T-helper 1 cell treated with Interleukin-12 subunit alpha and Interleukin-12 subunit beta and Interleukin-4 antibody, amounts not matched to agents 30 ng/mL and 1 ng/mL, for 36 hours (primary cell): ENCODE measurements at regions not wholly inside any gene's neighbourhood (a gene's known extent, or its start where the extent isn't known, plus 50 kb on each side); places are given as distances from the start of the nearest gene placed in this dataset.
"Not testable (repeated sequence)": the region's sequence is repeated elsewhere in the genome, so short reads cannot be mapped to it uniquely, and the experiment has no call there.

Experiments
- intact Hi-C: fragments of 100-400 bp; cut with micrococcal nuclease; formaldehyde crosslinking; loops from one replicate; pipeline ENCODE4 v1.15.1; 2024

GRCh38 chr2:145408980-145409379, 889.1 kb upstream of the ZEB2 start:
- intact Hi-C loops, result no loop called here

GRCh38 chr2:145404690-145405089, 884.8 kb upstream of the ZEB2 start:
- intact Hi-C loops, result no loop called here

GRCh38 chr2:145402706-145403277, 882.9 kb upstream of the ZEB2 start:
- intact Hi-C loops, result no loop called here

GRCh38 chr2:145399131-145399530, 879.2 kb upstream of the ZEB2 start:
- intact Hi-C loops, result no loop called here

GRCh38 chr2:145394181-145394580, 874.3 kb upstream of the ZEB2 start:
- intact Hi-C loops, result no loop called here

GRCh38 chr2:145386973-145387372, 867.1 kb upstream of the ZEB2 start:
- intact Hi-C loops, result no loop called here

- intact Hi-C loops, result no loop called here
These were observed 864.0 kb upstream of the ZEB2 start for GRCh38 chr2:145383961-145384360.

- intact Hi-C loops, result no loop called here
These were observed 860.6 kb upstream of the ZEB2 start for GRCh38 chr2:145380436-145381017.

- intact Hi-C loops, result no loop called here
These were observed 860.0 kb upstream of the ZEB2 start for GRCh38 chr2:145379934-145380333.

GRCh38 chr2:145374165-145374564, 854.2 kb upstream of the ZEB2 start:
- intact Hi-C loops, result no loop called here

GRCh38 chr2:145367334-145367733, 847.4 kb upstream of the ZEB2 start:
- intact Hi-C loops, result not testable (repeated sequence)

GRCh38 chr2:145366341-145366740, 846.4 kb upstream of the ZEB2 start:
- intact Hi-C loops, result no loop called here

- intact Hi-C loops, result no loop called here
These were observed 840.3 kb upstream of the ZEB2 start for GRCh38 chr2:145360129-145360790.

- intact Hi-C loops, result no loop called here
These were observed 839.6 kb upstream of the ZEB2 start for GRCh38 chr2:145359561-145359960.

- intact Hi-C loops, result no loop called here
These were observed 836.1 kb upstream of the ZEB2 start for GRCh38 chr2:145356056-145356455.

- intact Hi-C loops, result no loop called here
These were observed 832.6 kb upstream of the ZEB2 start for GRCh38 chr2:145352484-145352883.

- intact Hi-C loops, result no loop called here
These were observed 832.0 kb upstream of the ZEB2 start for GRCh38 chr2:145351864-145352425.

GRCh38 chr2:145350011-145350410, 830.1 kb upstream of the ZEB2 start:
- intact Hi-C loops, result no loop called here

- intact Hi-C loops, result no loop called here
These were observed 824.3 kb upstream of the ZEB2 start for GRCh38 chr2:145344076-145344724.

- intact Hi-C loops, result no loop called here
These were observed 823.4 kb upstream of the ZEB2 start for GRCh38 chr2:145343287-145343686.

- intact Hi-C loops, result no loop called here
These were observed 821.6 kb upstream of the ZEB2 start for GRCh38 chr2:145341536-145341935.

- intact Hi-C loops, result no loop called here
These were observed 819.7 kb upstream of the ZEB2 start for GRCh38 chr2:145339646-145340045.
